Omental fat pad (tissue), 3 donors: ENCODE measurements at regions not wholly inside any gene's neighbourhood (a gene's known extent, or its start where the extent isn't known, plus 50 kb on each side); places are given as distances from the start of the nearest gene placed in this dataset.
A peak's percentile ranks its signal among the peaks of the same experiment; 100 is the strongest.

Experiments
- ATAC-seq: fragments of 150-250 bp; one replicate; pipeline ENCODE4 v1.9.1; 2016; ENCODE audit warnings: mild to moderate bottlenecking, moderate library complexity; ENCODE audit not compliant: low FRiP score
- DNase-seq: peaks from one replicate; pipeline ENCODE4 v3.0.0-alpha.2; 2019; ENCODE audit warnings: low spot score
- TF ChIP-seq, protein P1 (sequence below), 3 donors: fragments of 450-650 bp; IDR thresholded peaks; one replicate each; pipeline ENCODE4 v1.5.1; 2016 to 2017; ENCODE audit warnings: antibody characterized with exemption in 3 of 3, mild to moderate bottlenecking in 3 of 3, moderate library complexity in 2 of 3

- TF ChIP-seq, protein P1, sequence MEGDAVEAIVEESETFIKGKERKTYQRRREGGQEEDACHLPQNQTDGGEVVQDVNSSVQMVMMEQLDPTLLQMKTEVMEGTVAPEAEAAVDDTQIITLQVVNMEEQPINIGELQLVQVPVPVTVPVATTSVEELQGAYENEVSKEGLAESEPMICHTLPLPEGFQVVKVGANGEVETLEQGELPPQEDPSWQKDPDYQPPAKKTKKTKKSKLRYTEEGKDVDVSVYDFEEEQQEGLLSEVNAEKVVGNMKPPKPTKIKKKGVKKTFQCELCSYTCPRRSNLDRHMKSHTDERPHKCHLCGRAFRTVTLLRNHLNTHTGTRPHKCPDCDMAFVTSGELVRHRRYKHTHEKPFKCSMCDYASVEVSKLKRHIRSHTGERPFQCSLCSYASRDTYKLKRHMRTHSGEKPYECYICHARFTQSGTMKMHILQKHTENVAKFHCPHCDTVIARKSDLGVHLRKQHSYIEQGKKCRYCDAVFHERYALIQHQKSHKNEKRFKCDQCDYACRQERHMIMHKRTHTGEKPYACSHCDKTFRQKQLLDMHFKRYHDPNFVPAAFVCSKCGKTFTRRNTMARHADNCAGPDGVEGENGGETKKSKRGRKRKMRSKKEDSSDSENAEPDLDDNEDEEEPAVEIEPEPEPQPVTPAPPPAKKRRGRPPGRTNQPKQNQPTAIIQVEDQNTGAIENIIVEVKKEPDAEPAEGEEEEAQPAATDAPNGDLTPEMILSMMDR (IDR thresholded peaks at IDR 0.05), result no peak
Measured at GRCh38 chr7:54888067-54888733, 129.2 kb upstream of the SEC61G start.

GRCh38 chr7:54888734-54889082 lies 129.7 kb upstream of the SEC61G start:
- ATAC-seq (no peak), DNase-seq (no peak)
- TF ChIP-seq, protein P1 (IDR thresholded peaks at IDR 0.05), result no peak

More at GRCh38 chr7:54888067-54888733, 129.2 kb upstream of the SEC61G start:
- DNase-seq (no peak), ATAC-seq (no peak)

GRCh38 chr7:54897891-54898290 lies 120.9 kb upstream of the EGFR start:
- ATAC-seq (no peak), DNase-seq (no peak)
- TF ChIP-seq, protein P1 (IDR thresholded peaks at IDR 0.05), result no peak

GRCh38 chr7:54898659-54899340 lies 120.0 kb upstream of the EGFR start:
- ATAC-seq (peak; percentile 59), DNase-seq (no peak)
- TF ChIP-seq, protein P1 (IDR thresholded peaks at IDR 0.05), result no peak

DNA sequence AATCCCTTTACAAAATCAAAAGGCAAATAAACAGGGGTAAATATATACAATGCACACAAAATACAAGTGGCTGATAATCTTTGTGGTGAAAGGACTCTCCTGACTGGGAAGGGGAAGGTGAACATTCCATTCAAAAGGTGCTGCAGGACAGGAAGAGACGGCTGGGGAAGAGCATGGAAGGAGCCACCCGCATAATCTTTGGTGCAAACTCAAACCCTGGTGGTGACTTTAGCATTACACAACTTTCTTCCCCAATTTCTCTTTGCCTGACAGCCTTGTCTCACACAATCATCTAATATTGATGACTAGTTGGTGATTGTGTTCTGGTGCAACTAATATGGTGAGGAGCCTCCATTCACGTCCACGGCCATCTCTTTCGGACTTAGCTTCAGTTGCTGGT lies 117.0 kb upstream of the EGFR start:
- ATAC-seq (no peak), DNase-seq (no peak)
- TF ChIP-seq, protein P1 (IDR thresholded peaks at IDR 0.05), result no peak

GRCh38 chr7:54904130-54904529 lies 114.7 kb upstream of the EGFR start:
- peak; percentile 78 for ATAC-seq
- no peak for DNase-seq
- TF ChIP-seq, protein P1 (IDR thresholded peaks at IDR 0.05), result no peak

- ATAC-seq (no peak), DNase-seq (no peak)
- TF ChIP-seq, protein P1 (IDR thresholded peaks at IDR 0.05), result no peak
Measured at GRCh38 chr7:54904986-54905385, 113.8 kb upstream of the EGFR start.
